ENCODE measurements at regions not wholly inside any gene's neighbourhood (a gene's known extent, or its start where the extent isn't known, plus 50 kb on each side); places are given as distances from the start of the nearest gene placed in this dataset.

- H3K27ac ChIP-seq (ENCODE audit: low read length): no peak overlapping the region
- H3K4me3 ChIP-seq (ENCODE audit: low read depth in 2 of 2, low read length in 2 of 2): no peak overlapping the region
- H3K9me3 ChIP-seq (ENCODE audit: control insufficient read depth, insufficient read depth, low read depth, low read length): no peaks in the 10 kb centered on the region
- intact Hi-C loops (cut with micrococcal nuclease; ENCODE audit: unreplicated experiment): no loop called here
- DNase-seq (ENCODE audit: low read depth, low spot score) (no peak), ATAC-seq (no peak)
- H3K36me3 ChIP-seq (ENCODE audit: control insufficient read depth, insufficient read depth, low read length): no peaks in the 10 kb centered on the region
- no peaks in the 10 kb centered on the region for H3K4me1 ChIP-seq (ENCODE audit: control insufficient read depth, insufficient read depth, low read length)
- ChIA-PET CTCF (no interaction called here), POLR2A (no interaction called here)
- in situ Hi-C loops (cut with HindIII; ENCODE audit: low pct_unique_long_range_greater_than_20kb, low sequenced_read_pairs): no loop called here
- no peak for TF ChIP-seq TCF7L2 (IDR thresholded peaks at IDR 0.05; ENCODE audit: low read depth, low read length)
- TF ChIP-seq POLR2AphosphoS5 (IDR thresholded peaks at IDR 0.05; ENCODE audit: low read depth, low read length): no peak
- TF ChIP-seq SIN3A (IDR thresholded peaks at IDR 0.05; ENCODE audit: borderline replicate concordance, insufficient read depth, low read depth, low read length): no peak
- TF ChIP-seq, protein P1, sequence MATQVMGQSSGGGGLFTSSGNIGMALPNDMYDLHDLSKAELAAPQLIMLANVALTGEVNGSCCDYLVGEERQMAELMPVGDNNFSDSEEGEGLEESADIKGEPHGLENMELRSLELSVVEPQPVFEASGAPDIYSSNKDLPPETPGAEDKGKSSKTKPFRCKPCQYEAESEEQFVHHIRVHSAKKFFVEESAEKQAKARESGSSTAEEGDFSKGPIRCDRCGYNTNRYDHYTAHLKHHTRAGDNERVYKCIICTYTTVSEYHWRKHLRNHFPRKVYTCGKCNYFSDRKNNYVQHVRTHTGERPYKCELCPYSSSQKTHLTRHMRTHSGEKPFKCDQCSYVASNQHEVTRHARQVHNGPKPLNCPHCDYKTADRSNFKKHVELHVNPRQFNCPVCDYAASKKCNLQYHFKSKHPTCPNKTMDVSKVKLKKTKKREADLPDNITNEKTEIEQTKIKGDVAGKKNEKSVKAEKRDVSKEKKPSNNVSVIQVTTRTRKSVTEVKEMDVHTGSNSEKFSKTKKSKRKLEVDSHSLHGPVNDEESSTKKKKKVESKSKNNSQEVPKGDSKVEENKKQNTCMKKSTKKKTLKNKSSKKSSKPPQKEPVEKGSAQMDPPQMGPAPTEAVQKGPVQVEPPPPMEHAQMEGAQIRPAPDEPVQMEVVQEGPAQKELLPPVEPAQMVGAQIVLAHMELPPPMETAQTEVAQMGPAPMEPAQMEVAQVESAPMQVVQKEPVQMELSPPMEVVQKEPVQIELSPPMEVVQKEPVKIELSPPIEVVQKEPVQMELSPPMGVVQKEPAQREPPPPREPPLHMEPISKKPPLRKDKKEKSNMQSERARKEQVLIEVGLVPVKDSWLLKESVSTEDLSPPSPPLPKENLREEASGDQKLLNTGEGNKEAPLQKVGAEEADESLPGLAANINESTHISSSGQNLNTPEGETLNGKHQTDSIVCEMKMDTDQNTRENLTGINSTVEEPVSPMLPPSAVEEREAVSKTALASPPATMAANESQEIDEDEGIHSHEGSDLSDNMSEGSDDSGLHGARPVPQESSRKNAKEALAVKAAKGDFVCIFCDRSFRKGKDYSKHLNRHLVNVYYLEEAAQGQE (IDR thresholded peaks at IDR 0.05; ENCODE audit: insufficient read depth in 1 of 2, low read depth in 2 of 2, low read length in 1 of 2): no peak
- BruUV-seq (replicated peaks): no TSS peak
- H3K27me3 ChIP-seq (ENCODE audit: control insufficient read depth, insufficient read depth, low read length): no peaks in the 10 kb centered on the region
These were observed 145.2 kb downstream of the VGLL3 start for GRCh38 chr3:86845726-86846125.

GRCh38 chr3:86838927-86839326, 152.0 kb downstream of the VGLL3 start:
- no peaks in the 10 kb centered on the region for H3K36me3 ChIP-seq (ENCODE audit: control insufficient read depth, insufficient read depth, low read length)
- no peak overlapping the region for H3K27ac ChIP-seq (ENCODE audit: low read length)
- TF ChIP-seq SIN3A (IDR thresholded peaks at IDR 0.05; ENCODE audit: borderline replicate concordance, insufficient read depth, low read depth, low read length) (no peak), POLR2AphosphoS5 (IDR thresholded peaks at IDR 0.05; ENCODE audit: low read depth, low read length) (no peak)
- TF ChIP-seq, protein P2, sequence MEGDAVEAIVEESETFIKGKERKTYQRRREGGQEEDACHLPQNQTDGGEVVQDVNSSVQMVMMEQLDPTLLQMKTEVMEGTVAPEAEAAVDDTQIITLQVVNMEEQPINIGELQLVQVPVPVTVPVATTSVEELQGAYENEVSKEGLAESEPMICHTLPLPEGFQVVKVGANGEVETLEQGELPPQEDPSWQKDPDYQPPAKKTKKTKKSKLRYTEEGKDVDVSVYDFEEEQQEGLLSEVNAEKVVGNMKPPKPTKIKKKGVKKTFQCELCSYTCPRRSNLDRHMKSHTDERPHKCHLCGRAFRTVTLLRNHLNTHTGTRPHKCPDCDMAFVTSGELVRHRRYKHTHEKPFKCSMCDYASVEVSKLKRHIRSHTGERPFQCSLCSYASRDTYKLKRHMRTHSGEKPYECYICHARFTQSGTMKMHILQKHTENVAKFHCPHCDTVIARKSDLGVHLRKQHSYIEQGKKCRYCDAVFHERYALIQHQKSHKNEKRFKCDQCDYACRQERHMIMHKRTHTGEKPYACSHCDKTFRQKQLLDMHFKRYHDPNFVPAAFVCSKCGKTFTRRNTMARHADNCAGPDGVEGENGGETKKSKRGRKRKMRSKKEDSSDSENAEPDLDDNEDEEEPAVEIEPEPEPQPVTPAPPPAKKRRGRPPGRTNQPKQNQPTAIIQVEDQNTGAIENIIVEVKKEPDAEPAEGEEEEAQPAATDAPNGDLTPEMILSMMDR (IDR thresholded peaks at IDR 0.05): no peak
- no peaks in the 10 kb centered on the region for H3K9me3 ChIP-seq (ENCODE audit: control insufficient read depth, insufficient read depth, low read depth, low read length)
- ATAC-seq (no peak), DNase-seq (ENCODE audit: low read depth, low spot score) (no peak)
- H3K27me3 ChIP-seq (ENCODE audit: control insufficient read depth, insufficient read depth, low read length): no peaks in the 10 kb centered on the region
- no peak overlapping the region for H3K4me3 ChIP-seq (ENCODE audit: low read depth in 2 of 2, low read length in 2 of 2)
- H3K4me1 ChIP-seq (ENCODE audit: control insufficient read depth, insufficient read depth, low read length): no peaks in the 10 kb centered on the region
- POLR2A ChIA-PET: no interaction called here
- in situ Hi-C loops (cut with HindIII; ENCODE audit: low pct_unique_long_range_greater_than_20kb, low sequenced_read_pairs): no loop called here
- BruUV-seq (replicated peaks): no TSS peak
- CTCF ChIA-PET: no interaction called here
- intact Hi-C loops (cut with micrococcal nuclease; ENCODE audit: unreplicated experiment): no loop called here

DNA sequence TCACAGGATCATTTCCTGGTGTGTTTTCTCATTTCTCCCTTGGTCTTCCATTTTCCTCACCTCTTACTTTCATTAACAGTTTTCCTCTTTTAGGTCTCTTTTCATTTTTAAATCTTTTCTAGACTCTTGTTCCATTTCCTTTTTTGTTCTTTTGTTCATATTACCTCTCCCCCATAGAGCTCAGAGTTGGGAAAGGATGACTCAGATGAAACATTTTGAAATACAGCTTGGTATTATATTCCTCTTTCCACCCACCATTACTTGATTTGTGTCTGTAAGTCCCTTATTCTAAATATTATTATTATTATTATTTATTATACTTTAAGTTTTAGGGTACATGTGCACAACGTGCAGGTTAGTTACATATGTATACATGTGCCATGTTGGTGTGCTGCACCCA, 153.1 kb downstream of the VGLL3 start:
- Histone ChIP-seq H3K4me3 (ENCODE audit: low read depth in 2 of 2, low read length in 2 of 2) (no peak overlapping the region), H3K4me1 (ENCODE audit: control insufficient read depth, insufficient read depth, low read length) (no peaks in the 10 kb centered on the region), H3K9me3 (ENCODE audit: control insufficient read depth, insufficient read depth, low read depth, low read length) (no peaks in the 10 kb centered on the region), H3K27me3 (ENCODE audit: control insufficient read depth, insufficient read depth, low read length) (no peaks in the 10 kb centered on the region), H3K36me3 (ENCODE audit: control insufficient read depth, insufficient read depth, low read length) (no peaks in the 10 kb centered on the region), H3K27ac (ENCODE audit: low read length) (no peak overlapping the region)
- no peak for ATAC-seq
- ChIA-PET POLR2A (no interaction called here), CTCF (no interaction called here)
- TF ChIP-seq, protein P1 (IDR thresholded peaks at IDR 0.05; ENCODE audit: insufficient read depth in 1 of 2, low read depth in 2 of 2, low read length in 1 of 2): no peak
- TF ChIP-seq TCF7L2 (IDR thresholded peaks at IDR 0.05; ENCODE audit: low read depth, low read length) (no peak), POLR2AphosphoS5 (IDR thresholded peaks at IDR 0.05; ENCODE audit: low read depth, low read length) (no peak), SIN3A (IDR thresholded peaks at IDR 0.05; ENCODE audit: borderline replicate concordance, insufficient read depth, low read depth, low read length) (no peak)
- TF ChIP-seq, protein P2 (IDR thresholded peaks at IDR 0.05): no peak
- intact Hi-C loops (cut with micrococcal nuclease; ENCODE audit: unreplicated experiment): no loop called here
- in situ Hi-C loops (cut with HindIII; ENCODE audit: low pct_unique_long_range_greater_than_20kb, low sequenced_read_pairs): no loop called here
- no TSS peak for BruUV-seq (replicated peaks)
- DNase-seq (ENCODE audit: low read depth, low spot score): no peak

Data from Panc1 (cell line).